HG03280 (cell line): ENCODE measurements at regions not wholly inside any gene's neighbourhood (a gene's known extent, or its start where the extent isn't known, plus 50 kb on each side); places are given as distances from the start of the nearest gene placed in this dataset.

ENCODE experiments used
- ATAC-seq: cut with Tn5 transposase; IDR thresholded peaks from one replicate; pipeline ENCODE4 v1.9.1; 2021; ENCODE audit warnings: mild to moderate bottlenecking, moderate library complexity; ENCODE audit not compliant: unreplicated experiment

DNA sequence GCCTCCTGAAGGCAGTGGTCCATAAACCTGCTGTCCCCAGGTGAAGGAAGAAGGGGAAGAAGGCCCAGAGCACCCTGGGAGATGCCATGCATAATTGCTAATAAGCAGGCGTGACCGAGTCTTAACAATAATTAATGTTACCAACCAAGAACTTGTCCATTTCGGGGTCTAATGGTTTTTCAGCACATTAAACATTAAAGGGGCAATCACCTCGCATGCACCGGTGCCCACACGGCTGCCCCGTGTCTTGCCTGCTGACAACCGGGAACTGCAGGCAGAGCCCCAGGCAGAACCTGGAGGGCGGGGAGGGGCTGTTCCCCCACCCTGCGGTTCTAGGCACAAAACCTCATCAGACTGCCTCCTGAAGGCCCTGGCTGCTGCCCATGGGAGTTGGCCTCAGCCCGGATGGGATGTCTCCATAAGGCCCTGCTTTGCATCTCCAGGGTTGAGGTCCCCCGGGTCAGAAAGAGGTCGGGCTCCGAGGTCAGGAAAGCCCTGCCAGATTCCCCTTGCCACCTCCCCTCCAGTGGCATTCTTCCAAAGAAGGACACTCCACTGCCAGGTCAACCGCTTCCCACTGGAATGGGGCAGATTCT lies 169.0 kb downstream of the BUD13 start:
- no peak for ATAC-seq

DNA sequence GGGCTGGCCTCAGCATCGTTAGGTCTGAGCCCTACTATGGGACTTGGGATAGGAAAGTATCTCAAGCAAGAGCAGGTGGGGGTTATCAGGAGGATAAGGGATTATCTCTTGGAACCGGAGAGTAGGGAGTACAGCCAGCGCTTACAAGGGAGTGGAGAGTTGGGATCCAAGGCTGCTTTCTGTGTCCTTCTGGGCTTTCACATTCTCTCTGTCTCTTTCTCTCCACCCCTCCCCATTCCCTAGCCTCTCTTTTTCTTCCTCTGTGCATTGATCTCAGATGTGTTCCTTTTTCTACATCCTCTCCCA lies 170.2 kb downstream of the BUD13 start:
- ATAC-seq: no peak

DNA sequence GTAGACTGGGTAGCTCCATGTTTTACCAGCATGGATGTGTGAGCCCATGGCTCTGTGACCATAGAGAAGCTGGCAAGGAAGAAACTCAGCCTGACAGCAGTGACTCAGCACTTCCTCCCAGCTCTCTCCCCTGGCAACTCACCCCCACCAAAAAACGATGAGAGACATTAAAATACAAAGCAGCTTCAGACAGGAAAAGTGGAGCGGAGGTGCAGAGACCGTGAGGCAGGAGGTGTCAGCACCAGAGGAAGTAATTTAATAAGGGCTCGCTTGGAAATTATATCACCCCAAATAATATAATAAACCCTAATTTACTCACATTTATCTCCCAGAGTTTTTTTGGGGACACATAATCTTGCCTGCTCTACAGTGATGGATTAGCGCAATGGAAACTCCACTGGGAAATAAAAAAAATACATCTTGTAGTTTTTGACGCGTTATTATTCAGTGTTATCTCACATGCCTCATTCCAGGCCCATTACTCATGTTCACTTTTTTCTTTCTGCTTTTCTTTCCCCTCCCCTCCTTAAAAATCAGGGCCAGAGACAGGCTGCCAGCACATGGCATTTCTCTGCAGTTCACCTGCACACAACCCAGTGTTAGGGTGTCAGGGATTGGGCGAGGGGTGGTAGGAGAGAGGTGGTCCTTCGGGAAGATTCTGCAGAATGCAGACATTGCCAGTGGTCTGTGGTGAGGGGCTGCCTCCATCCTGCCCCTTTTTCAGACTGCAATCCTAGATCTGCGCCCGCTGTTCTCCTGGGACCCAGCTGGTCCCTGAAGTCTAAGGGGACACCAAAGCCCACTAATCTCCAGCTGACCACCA lies 170.8 kb downstream of the BUD13 start:
- no peak for ATAC-seq

DNA sequence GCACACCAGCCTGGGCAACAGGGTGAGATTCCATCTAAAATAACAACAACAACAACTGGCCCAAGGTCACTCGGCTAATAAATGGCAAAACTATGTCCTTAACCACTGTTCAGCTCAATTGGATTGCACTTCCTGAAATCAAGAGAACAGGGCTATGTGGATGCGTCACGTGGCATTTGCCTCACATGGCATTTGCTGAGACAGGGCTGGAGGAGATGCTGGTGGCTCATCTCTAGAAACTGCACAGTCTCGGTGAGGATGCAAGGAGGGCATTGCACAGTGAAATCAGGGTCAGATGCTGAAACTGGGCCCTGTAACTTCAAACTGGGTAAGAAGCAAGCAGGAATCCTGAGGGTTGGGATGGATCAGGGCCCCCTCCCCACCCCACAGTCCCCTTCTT lies 171.9 kb downstream of the BUD13 start:
- no peak for ATAC-seq

DNA sequence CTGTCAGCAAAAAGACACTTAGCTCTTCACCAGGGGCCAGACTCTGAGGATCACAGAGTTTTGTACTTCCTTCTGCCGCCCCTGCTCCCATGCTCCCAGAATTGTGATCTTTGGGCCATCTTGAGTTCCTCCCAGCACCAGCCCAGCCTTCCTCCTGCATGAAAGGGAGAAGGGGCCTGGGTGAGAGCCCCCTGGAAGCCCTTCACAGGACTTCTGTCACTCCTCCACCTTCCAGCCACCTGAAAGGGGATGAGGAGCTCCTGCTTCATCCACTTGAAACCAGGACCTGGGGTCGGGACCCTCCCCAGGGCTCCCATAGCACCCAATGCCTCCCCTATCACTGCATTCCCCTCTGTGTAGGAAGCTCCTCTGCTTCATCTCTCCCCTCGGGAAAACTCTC lies 174.2 kb downstream of the BUD13 start:
- no peak for ATAC-seq

DNA sequence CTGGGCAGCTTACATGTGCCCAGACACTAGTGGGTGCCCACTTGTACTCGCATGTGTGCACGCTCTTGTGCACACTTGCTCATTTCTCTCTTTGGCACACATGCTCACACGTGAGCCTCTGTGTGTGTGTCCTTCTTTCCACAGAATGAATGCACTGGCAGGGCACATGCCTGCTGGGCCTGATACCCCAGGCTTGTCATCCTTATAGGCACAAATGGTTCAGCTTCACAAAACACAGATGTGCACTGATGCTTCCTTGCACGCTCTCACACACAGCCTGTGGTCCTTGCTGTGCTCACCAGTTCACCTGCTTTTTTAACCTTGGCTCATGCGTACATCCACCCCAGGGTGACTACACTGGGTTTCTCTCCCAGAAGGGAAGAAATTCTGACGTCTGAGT lies 174.8 kb downstream of the BUD13 start:
- no peak for ATAC-seq

DNA sequence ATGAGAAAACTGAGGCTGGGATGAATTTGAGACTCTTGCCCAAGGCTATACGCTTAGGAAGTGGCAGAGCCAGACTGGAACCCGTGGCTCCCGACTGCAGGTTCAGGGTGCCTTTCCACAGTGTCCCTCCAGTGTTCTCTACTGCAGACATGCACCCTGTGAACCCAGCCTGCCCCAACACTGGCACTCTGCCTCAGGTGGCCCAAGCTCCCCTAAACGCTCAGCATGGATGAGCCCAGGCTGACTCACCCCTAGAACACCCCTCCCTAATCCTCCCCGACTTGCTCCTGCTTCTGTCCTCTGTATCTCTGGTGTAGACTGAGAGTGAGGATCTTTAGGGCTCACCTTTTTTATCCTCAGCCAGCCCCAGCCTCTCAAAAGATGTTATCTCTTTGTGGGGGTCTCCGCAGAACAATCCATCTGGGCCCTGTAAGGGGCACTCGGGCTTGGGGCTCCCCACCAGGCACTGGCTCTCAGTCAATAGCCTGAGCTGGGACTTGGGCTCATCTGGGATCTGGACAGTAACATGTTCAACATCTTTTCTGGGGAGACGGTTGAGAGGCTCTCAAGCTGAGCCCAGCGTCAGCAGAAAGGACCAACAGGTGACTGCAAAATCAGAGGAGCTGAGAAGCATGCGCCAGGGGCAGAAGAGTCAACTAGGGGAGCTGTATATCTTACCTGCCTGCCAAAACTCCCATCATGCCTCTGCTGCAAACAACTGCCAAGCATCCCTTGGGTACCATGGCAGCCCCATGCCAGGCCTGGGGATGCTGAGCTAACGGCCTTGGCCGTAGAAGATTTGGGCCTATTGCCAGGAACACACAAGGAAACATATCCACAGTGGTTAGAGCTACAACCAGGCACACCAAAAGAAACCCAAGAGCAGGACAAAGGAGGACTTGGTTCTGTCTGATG lies 176.2 kb downstream of the BUD13 start:
- ATAC-seq: no peak

DNA sequence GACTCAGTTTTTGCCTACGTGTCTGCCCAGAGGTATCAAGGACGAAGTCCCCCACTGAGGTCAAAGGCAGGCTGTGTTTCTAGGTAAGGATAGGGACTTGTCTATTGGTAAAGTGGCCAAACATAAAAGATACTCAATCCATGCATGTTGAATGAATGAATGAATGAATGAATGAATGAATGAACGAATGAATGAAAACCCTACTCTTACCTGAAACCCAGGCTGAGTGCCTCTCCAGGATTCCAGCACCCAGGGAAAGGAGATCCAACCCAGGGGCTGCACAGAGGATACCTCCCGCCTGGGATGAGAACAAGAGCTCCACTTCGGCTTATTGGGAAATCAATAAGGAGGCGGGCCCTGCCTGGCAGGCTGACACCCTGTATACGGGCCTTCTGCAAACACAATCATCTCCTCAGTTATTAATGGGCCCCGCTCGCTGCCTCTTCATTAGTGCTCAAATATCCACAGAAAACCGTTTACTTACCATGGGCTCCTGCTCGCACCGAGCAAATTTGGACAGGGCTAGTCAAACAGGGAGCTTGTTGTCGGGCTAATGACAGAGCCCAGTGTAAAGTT lies 177.4 kb downstream of the BUD13 start:
- ATAC-seq: no peak

DNA sequence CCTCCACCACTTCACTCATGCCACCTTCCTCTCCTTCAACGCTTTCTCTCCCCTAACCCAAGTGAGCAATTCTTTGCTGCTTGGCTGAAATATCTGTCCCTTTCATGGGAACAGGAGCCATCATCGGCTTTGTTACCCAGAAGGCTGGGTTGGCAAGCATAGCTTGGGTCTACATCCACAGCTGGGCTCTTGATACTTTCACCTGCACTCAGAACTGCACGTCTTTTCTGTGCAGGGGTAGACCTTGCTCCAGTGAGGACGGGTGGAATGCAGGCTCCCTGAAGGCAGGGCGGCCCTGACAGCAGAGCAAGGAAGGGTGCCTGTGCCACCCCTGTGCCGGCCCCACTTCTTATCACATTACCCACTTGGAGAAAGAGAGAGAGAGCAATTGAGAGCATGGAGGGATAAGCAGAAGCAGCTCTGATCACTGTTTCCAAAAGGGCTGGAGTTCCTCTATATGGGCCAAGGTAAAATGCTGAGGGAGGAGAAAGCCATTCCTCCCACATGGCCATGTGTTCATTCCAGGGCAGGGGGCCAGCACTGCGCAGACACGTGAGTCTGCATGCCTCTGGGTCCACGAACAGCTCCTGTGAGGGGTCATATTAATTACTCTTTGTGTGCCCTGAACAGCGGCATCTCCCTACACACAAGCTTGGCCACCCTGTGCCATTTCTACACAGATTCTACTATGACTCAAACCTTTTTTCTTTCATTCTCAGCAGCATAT lies 181.8 kb downstream of the BUD13 start:
- ATAC-seq: no peak

DNA sequence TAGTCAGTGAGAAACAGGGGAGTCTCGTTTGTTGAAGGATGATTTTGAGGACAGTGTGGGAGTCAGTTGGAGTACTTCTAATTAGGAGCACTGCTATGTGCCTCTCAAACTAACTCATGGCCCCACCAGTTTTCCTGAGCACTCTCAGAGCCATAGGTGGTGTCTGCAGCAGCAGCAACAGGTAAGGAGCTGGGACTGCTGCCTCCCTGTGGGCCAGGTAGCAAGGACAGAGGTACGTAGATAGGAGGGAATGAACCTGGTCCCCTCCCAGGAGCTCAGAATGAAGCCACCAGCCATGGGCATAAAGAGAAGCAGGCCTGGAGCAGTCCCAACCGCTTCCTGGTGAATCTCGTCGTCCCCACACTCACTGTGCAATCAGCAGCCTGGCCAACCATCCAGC lies 183.4 kb downstream of the BUD13 start:
- ATAC-seq: no peak

DNA sequence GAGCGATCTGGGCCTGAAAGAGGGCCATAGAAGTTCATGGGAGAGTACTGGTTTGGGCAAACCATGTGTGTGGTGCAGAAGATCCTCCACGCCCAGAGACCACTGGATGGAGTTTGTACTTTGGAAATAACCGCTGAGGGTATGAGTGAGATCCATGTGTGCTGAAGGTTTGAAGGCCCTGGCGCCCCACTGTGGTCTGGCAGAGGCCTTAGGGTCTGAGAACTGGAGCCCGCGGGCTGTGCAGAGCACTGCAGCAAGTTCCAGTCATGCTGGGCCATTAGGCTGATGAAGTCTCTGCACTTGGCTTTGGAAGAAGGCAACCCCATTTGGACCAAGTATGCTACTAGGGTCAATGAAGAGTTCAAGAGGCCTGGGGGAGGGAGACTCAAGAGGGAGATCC lies 186.4 kb downstream of the BUD13 start:
- ATAC-seq: no peak

DNA sequence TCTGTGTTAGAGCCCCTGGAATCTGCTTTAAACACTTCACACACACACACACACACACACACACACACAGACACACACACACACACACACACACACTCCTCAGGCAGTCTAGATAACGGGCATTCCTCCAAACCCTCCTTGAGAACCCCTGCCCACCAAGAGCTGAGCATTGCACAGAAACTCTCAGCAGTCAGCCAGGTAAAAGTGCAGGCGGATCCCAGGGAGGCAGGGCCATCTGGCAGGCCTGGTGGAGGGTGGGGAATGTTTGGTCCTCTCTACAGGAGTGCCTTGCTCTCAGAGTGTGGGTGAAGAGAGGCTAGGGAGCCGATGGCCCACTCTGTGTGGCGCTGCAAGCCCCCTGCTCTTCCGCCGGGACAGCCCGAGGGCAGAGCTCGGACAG lies 190.2 kb downstream of the BUD13 start:
- ATAC-seq: no peak

DNA sequence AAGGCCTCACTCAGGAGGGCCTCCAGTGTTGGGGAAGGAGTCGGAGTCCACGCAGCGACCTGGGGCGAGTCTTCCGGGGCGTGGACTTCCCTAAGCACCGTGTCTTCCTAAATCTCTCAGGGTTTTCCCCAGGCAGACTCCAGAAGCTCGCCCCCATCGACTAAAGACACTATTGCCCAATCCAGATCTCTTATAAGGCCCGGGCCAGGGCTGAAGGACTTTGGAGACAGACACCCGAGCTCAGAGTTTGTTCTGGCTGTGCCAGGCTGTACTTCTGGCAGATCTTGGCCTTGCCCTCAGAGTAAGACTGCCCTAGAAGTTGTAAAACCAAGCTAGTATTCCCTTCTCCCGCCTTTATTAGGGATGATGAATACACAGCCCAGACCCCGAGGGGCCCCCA lies 191.4 kb downstream of the BUD13 start:
- ATAC-seq: no peak

DNA sequence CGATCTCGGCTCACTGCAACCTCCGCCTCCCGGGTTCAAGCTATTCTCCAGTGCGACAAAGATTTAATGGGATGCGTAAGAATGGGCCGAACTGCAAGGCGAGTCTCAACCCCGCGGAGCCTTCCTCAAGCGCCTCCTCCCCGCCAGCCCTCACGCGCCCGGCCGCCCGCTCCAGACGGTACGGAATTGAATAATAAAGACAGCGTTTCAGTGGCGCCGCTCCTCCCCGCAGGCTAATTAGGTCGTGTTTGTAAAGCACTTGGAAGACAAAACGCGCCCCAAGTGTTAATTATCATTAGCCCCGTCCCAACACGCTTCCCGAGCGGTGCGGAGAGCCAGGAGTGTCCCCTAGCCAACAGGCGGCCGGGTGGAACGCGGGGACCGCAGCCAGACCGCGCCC lies 192.0 kb downstream of the BUD13 start:
- no peak for ATAC-seq

DNA sequence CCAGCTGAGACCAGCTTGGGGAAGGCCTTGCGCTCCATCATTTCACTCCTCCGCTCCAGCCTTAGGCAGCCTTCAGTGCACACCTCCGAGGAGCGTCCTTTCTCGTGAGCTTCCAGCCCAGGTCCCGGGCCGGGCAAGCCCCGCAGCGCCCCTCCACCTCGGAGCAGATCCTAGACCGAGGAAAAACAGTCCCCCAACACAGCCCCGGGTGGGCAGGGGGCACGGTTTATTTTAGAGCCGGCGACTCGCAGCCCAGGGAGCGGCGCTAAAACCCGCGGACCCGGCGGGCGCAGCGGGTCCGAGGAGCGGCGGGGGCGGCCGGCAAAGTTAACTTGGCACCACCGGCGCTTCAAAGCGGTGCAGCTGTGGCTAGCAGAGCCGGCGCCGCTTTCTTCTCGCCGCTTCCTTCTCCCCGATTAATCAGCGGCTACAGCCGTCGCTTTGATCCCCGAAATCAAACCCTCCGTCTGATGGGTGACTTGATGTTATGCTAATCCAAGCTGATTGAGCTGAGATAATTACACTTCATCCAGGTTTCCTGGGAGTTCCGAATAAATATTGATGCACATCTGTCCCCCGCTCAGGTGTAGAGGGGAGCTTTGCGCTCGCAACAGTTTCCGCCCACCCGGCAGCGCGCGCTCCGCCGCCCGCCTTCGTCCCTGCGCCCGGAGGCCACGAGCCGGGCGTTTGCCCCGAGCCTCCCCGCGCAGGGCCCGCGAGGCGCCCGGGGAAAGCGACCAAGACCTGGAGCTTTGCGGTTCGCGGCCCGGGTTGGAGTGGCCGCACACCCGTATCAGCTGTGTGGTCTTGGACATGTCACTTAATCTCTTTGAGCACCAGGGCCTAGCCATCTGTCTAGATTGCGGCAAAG lies 192.7 kb downstream of the BUD13 start:
- no peak for ATAC-seq

DNA sequence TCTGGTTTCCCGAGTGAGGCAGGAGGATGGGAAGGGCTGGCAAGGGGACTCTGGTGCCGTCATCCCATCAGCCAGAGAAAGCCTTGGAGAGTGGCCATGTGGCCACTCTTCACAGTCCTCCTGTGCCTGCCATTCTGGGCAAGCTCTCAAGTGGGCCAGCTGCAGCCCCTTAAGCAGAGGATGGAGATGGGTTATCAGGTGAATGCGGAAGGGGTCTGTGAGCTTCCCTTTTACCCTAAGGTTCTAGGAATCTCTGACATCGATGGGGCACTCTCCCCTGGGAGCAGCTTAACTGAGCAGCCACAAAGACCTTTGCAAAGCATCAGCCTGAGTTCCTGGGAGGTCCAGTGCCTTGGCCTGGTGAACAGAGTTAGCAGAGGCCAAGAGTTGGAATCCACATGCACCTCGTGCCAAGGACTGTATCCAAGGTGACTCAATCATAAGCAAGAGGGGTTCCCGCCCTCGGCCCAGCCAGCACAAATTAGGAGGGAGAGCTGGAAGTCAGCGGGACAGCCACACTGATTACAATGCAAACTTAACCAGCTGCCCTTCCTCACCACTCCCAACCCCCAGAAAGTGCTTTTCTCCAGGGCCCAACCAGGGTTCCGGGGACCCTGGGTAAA lies 193.6 kb downstream of the BUD13 start:
- ATAC-seq: no peak

DNA sequence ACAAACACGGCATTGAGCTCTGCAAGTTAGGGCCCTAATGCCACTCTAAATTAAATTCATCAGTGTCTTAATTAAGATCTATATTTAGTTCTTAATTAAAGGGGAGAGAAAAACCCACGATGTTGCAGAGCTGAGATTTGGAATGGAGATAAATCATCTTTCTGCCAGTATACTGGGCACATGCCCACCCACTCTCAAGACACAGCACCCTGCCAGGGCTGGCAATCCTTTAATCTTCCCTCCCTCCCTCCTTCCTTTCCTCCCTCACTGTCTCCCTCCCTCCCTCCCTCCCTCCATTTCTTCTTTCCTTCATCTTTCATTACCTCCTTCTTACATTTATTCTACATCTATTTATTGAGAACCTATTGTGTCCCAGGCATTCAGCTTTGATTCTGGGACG lies 194.8 kb downstream of the BUD13 start:
- no peak for ATAC-seq

DNA sequence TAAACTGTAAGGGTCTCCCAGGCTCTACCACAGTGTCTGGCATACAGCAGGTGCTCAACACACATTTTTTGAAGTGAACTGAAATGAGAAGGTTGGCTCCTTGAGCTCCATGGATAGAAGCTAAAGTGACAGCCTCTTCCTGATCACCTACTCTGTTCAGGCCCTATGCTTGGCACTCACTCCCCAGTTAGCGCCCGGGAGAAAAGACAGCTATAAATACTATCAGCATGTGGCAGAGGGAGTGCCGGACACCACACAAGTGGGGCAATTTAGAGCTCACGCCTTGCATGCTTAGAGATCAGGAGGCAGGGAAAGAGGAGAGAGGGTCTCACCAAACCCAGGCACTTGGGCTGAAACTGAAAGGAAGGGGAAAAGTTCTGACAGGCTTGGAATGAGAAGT lies 195.5 kb downstream of the BUD13 start:
- ATAC-seq: no peak

DNA sequence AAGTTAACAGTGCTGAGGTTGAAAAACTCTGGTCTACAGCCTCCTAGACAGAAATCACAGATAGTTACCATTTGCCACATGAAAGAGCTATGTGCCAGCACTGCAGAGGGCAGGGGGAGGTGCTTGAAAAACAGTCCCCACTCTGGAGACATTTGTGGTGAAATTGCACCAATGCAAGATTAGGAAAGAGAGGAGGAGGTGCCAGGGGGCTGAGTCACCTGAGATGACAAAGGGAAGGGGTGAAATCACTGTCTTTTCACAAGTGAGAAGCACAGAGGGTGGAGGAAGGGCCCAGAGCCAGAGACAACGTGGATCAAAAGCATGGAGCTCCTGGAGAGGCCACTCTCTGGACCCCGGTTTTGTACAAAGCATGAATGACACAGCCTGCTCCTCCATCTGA lies 196.3 kb downstream of the BUD13 start:
- ATAC-seq: no peak
